ENCODE measurements at regions not wholly inside any gene's neighbourhood (a gene's known extent, or its start where the extent isn't known, plus 50 kb on each side); places are given as distances from the start of the nearest gene placed in this dataset.

GRCh38 chr2:126299469-126299976 is 356.4 kb upstream of the GYPC start:
- TF ChIP-seq YY1 (IDR thresholded peaks at IDR 0.05; ENCODE audit: insufficient read depth, insufficient read length) = no peak
- no peak for TF ChIP-seq ZNF274 (IDR thresholded peaks at IDR 0.05; ENCODE audit: low read depth, low read length)
- no peak for TF ChIP-seq SUZ12 (IDR thresholded peaks at IDR 0.05; ENCODE audit: extremely low read depth, insufficient read depth, insufficient read length)
